IMR-90 (cell line): ENCODE measurements at regions not wholly inside any gene's neighbourhood (a gene's known extent, or its start where the extent isn't known, plus 50 kb on each side); places are given as distances from the start of the nearest gene placed in this dataset.

Experiments
- ATAC-seq: fragments of 200-7000 bp; cut with Tn5 transposase; 2 replicates; pipeline ENCODE4 v1.9.1; 2020; ENCODE audit warnings: low read depth, mild to moderate bottlenecking, moderate library complexity
- BruUV-seq: library from RNA; stranded (reverse); fragments of 400-500 nt; replicated peaks from 2 replicates; lab custom pipeline; 2021; lab: Mats Ljungman, UMichigan
- CTCF ChIA-PET: fragments of 300-600 bp; formaldehyde crosslinking; extraction: SDS; loops from one replicate; lab custom pipeline; 2021; ENCODE audit warnings: antibody characterized with exemption; lab: Yijun Ruan, JAX
- POLR2A ChIA-PET: fragments of 300-600 bp; sonication (Branson Sonifier 250); formaldehyde crosslinking; loops from one replicate; lab custom pipeline; 2022; ENCODE audit warnings: antibody characterized with exemption; ENCODE audit not compliant: unreplicated experiment; lab: Charles Lee
- DNase-seq: peaks from one replicate; pipeline ENCODE4 v3.0.0; 2013
- H2AFZ ChIP-seq: replicated peaks from 2 replicates; pipeline ENCODE3; 2013; ENCODE audit warnings: low read length, mild to moderate bottlenecking; ENCODE audit not compliant: poor library complexity
- H2AK5ac ChIP-seq: 2 replicates; pipeline ENCODE4 v1.6.1; 2013; ENCODE audit warnings: low read depth, low read length, inconsistent platforms
- H2AK9ac ChIP-seq: replicated peaks from 2 replicates; pipeline ENCODE3; 2013; ENCODE audit warnings: mild to moderate bottlenecking, low read depth, low read length, moderate library complexity; ENCODE audit not compliant: poor library complexity
- H2BK120ac ChIP-seq: 2 replicates; pipeline ENCODE4 v1.6.1; 2013; ENCODE audit warnings: low read depth, low read length, inconsistent platforms
- H2BK15ac ChIP-seq: 3 replicates; pipeline ENCODE4 v1.6.1; 2013; ENCODE audit warnings: low read depth, low read length, inconsistent platforms
- H2BK20ac ChIP-seq: 2 replicates; pipeline ENCODE4 v1.6.1; 2013; ENCODE audit warnings: low read depth, mild to moderate bottlenecking, inconsistent platforms, low read length, moderate library complexity
- H2BK5ac ChIP-seq: 2 replicates; pipeline ENCODE4 v1.6.1; 2013; ENCODE audit warnings: mild to moderate bottlenecking, low read depth, low read length, inconsistent platforms; ENCODE audit not compliant: poor library complexity, severe bottlenecking
- H3K14ac ChIP-seq: replicated peaks from 2 replicates; pipeline ENCODE4 v1.6.1; 2013; ENCODE audit warnings: low read depth, low read length, inconsistent platforms
- H3K18ac ChIP-seq: 2 replicates; pipeline ENCODE4 v1.6.1; 2013; ENCODE audit warnings: low read depth, low read length, control low read depth
- H3K23ac ChIP-seq: 2 replicates; pipeline ENCODE4 v1.6.1; 2013; ENCODE audit warnings: low read depth, low read length, inconsistent platforms
- H3K27ac ChIP-seq: 2 replicates; pipeline ENCODE4 v1.5.1; 2013; ENCODE audit warnings: mild to moderate bottlenecking, control low read depth, low read length; ENCODE audit not compliant: insufficient read depth
- H3K27me3 ChIP-seq: 2 replicates; pipeline ENCODE4 v1.6.1; 2013; ENCODE audit warnings: low read length; ENCODE audit not compliant: control insufficient read depth, insufficient read depth
- H3K36me3 ChIP-seq: 2 replicates; pipeline ENCODE4 v1.6.1; 2013; ENCODE audit warnings: low read length, mixed read lengths; ENCODE audit not compliant: control insufficient read depth, insufficient read depth
- H3K4ac ChIP-seq: 2 replicates; pipeline ENCODE4 v1.6.1; 2013; ENCODE audit warnings: low read depth, low read length, inconsistent platforms
- H3K4me1 ChIP-seq: 2 replicates; pipeline ENCODE4 v1.6.1; 2013; ENCODE audit warnings: low read length, mixed read lengths; ENCODE audit not compliant: control insufficient read depth, insufficient read depth
- H3K4me2 ChIP-seq: 2 replicates; pipeline ENCODE4 v1.6.1; 2013; ENCODE audit warnings: low read depth, mild to moderate bottlenecking, control low read depth, low read length, moderate library complexity
- H3K4me3 ChIP-seq: 2 replicates; pipeline ENCODE4 v1.5.1; 2013; ENCODE audit warnings: low read depth, mild to moderate bottlenecking, control low read depth, low read length, moderate library complexity; ENCODE audit not compliant: insufficient read depth
- H3K56ac ChIP-seq: 2 replicates; pipeline ENCODE4 v1.6.1; 2013; ENCODE audit warnings: low read length, inconsistent platforms; ENCODE audit not compliant: insufficient read depth; ENCODE audit errors: extremely low read depth
- H3K79me1 ChIP-seq, 2 experiments: 2 replicates each; pipeline ENCODE4 v1.6.1; 2013; ENCODE audit warnings: low read length in 2 of 2, inconsistent platforms in 1 of 2, low read depth in 1 of 2
- H3K9ac ChIP-seq: 2 replicates; pipeline ENCODE4 v1.6.1; 2013; ENCODE audit warnings: low read depth, low read length, control low read depth
- H3K9me1 ChIP-seq: 2 replicates; pipeline ENCODE4 v1.6.1; 2013; ENCODE audit warnings: low read length, inconsistent platforms; ENCODE audit not compliant: insufficient read depth
- H3K9me3 ChIP-seq: 2 replicates; pipeline ENCODE4 v1.6.1; 2013; ENCODE audit warnings: low read length; ENCODE audit not compliant: control insufficient read depth, insufficient read depth
- H4K20me1 ChIP-seq: 2 replicates; pipeline ENCODE4 v1.6.1; 2013; ENCODE audit warnings: low read length, inconsistent platforms; ENCODE audit not compliant: insufficient read depth
- H4K5ac ChIP-seq: 2 replicates; pipeline ENCODE4 v1.6.1; 2013; ENCODE audit warnings: mild to moderate bottlenecking, low read depth, low read length, control low read depth
- H4K8ac ChIP-seq, 2 experiments: 2 replicates each; pipeline ENCODE4 v1.6.1; 2013; ENCODE audit warnings: low read depth in 2 of 2, low read length in 2 of 2, control low read depth in 1 of 2, inconsistent platforms in 1 of 2
- H4K91ac ChIP-seq: 2 replicates; pipeline ENCODE4 v1.6.1; 2013; ENCODE audit warnings: low read depth, low read length, inconsistent platforms; ENCODE audit not compliant: insufficient read depth
- RCOR1 ChIP-seq: IDR thresholded peaks from 2 replicates; pipeline ENCODE4 v1.6.1; 2012; ENCODE audit warnings: mild to moderate bottlenecking, low read length, improper control_type of control experiment; ENCODE audit not compliant: insufficient replicate concordance
- WGBS, 2 experiments: methylation state at CpG; one replicate each; pipeline versions ENCODE4 v1.1.5 to v1.1.7; 2013; ENCODE audit warnings: missing lambda C conversion rate in 2 of 2; ENCODE audit not compliant: insufficient read length in 1 of 2; ENCODE audit errors: extremely low coverage in 2 of 2; 5-methylcytosine and 5-hydroxymethylcytosine counted together
- dilution Hi-C: fragments of 300-500 bp; cut with HindIII; formaldehyde crosslinking; loops from one replicate; pipeline ENCODE4 v1.14.3; 2018; ENCODE audit warnings: low sequenced_read_pairs; ENCODE audit not compliant: unreplicated experiment
- in situ Hi-C: fragments of 300-500 bp; cut with MboI; formaldehyde crosslinking; loops from 3 replicates; pipeline ENCODE4 v1.14.3; 2019; ENCODE audit warnings: low sequenced_read_pairs, inconsistent platforms, mixed read lengths
- intact Hi-C: fragments of 100-400 bp; cut with micrococcal nuclease; formaldehyde crosslinking; loops from 2 replicates; pipeline ENCODE4 v1.10.0; 2022

DNA sequence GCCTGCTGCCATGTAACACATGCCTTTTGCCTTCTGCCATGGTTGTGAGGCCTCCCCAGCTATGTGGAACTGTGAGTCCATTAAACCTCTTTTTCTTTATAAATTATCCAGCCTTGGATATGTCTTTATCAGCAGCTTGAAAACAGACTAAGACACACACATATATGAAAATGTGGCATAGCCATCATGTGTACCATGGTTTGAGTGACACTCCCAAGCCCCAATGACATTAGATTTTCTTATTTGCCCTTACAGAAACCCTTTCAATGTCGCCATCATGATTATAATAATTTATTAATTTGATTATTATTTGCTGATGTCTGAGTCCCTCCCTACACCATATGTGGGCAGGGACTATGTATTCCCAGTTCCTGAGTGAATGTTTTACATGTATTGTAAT, 63.5 kb upstream of the FGGY start:
- dilution Hi-C loops = no loop called here
- CTCF ChIA-PET = no interaction called here

More for the DNA sequence above, 63.5 kb upstream of the FGGY start:
- ATAC-seq (no peak), DNase-seq (no peak)
- Histone ChIP-seq H3K56ac (no peak overlapping the region), H3K36me3 (no peaks in the 10 kb centered on the region), H3K79me1 (no peaks in the 10 kb centered on the region), H3K14ac (no peak overlapping the region), H3K23ac (no peak overlapping the region), H2BK120ac (no peak overlapping the region), H3K4ac (no peak overlapping the region), H3K4me2 (no peak overlapping the region), H3K27me3 (no peaks in the 10 kb centered on the region), H2BK15ac (no peak overlapping the region), H3K9ac (no peak overlapping the region), H3K4me1 (peaks cover 6% of the 10 kb centered on the region; the same call in 1 of the 2 replicates), H2AK9ac (no peak overlapping the region), H4K91ac (no peak overlapping the region), H3K9me1 (no peaks in the 10 kb centered on the region), H2BK20ac (no peak overlapping the region), H4K8ac (no peak overlapping the region), H3K27ac (no peak overlapping the region), H2AFZ (no peak overlapping the region), H2BK5ac (no peak overlapping the region), H3K9me3 (no peaks in the 10 kb centered on the region), H4K5ac (no peak overlapping the region), H3K18ac (no peak overlapping the region), H2AK5ac (no peak overlapping the region), H4K20me1 (no peaks in the 10 kb centered on the region), H3K4me3 (no peak overlapping the region)
- no TSS peak for BruUV-seq
- no CpG with 5 or more reads among the region's 1 CpG for WGBS, 2 experiments
- intact Hi-C loops (no loop called here), in situ Hi-C loops (no loop called here)
- POLR2A ChIA-PET = interaction anchor here (0.6 kb wide), 1 partner anchor 13 kb away, joined by 3 read pairs; no protein-coding TSS in a partner anchor
- TF ChIP-seq RCOR1 = no peak
